Fibroblast of mammary gland (primary cell): ENCODE measurements at regions not wholly inside any gene's neighbourhood (a gene's known extent, or its start where the extent isn't known, plus 50 kb on each side); places are given as distances from the start of the nearest gene placed in this dataset.
A peak's percentile ranks its signal among the peaks of the same experiment; 100 is the strongest.

Experiments
- DNase-seq: peaks from one replicate; pipeline ENCODE4 v3.0.0-alpha.2; 2010; ENCODE audit warnings: low read depth
- H3K4me3 ChIP-seq: 2 replicates; pipeline ENCODE4 v1.5.1; 2011; ENCODE audit warnings: low read depth, mild to moderate bottlenecking, low read length, moderate library complexity; ENCODE audit not compliant: control insufficient read depth
- TF ChIP-seq, protein P1 (sequence below): conservative IDR thresholded peaks from 2 replicates; pipeline ENCODE4 v1.5.1; 2011; ENCODE audit warnings: low read depth, low read length, inconsistent platforms; ENCODE audit not compliant: control insufficient read depth, insufficient read depth

DNA sequence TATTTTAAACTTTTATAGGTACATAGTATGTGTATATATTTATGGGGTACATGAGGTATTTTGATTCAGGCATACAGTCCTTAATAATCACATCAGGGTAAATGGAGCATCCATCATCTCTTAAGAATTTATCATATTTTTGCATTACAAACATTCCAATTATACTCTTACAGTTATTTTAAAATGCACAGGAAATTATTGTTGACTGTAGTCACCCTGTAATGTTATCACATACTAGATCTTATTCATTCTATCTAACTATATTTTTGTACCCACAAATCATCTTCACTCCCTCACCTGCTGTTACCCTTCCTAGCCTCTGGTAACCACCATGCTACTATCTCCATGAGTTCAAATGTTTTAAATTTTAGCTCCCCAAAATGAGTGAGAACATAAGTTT, 56.3 kb upstream of the FAM3C start:
- no peak overlapping the region for H3K4me3 ChIP-seq
- no peak for DNase-seq
- TF ChIP-seq, protein P1, sequence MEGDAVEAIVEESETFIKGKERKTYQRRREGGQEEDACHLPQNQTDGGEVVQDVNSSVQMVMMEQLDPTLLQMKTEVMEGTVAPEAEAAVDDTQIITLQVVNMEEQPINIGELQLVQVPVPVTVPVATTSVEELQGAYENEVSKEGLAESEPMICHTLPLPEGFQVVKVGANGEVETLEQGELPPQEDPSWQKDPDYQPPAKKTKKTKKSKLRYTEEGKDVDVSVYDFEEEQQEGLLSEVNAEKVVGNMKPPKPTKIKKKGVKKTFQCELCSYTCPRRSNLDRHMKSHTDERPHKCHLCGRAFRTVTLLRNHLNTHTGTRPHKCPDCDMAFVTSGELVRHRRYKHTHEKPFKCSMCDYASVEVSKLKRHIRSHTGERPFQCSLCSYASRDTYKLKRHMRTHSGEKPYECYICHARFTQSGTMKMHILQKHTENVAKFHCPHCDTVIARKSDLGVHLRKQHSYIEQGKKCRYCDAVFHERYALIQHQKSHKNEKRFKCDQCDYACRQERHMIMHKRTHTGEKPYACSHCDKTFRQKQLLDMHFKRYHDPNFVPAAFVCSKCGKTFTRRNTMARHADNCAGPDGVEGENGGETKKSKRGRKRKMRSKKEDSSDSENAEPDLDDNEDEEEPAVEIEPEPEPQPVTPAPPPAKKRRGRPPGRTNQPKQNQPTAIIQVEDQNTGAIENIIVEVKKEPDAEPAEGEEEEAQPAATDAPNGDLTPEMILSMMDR, result no peak

- no peak for DNase-seq
- H3K4me3 ChIP-seq, result no peak overlapping the region
- TF ChIP-seq, protein P1, result no peak
Observed at GRCh38 chr7:121451367-121452094, 55.4 kb upstream of the FAM3C start.

DNA sequence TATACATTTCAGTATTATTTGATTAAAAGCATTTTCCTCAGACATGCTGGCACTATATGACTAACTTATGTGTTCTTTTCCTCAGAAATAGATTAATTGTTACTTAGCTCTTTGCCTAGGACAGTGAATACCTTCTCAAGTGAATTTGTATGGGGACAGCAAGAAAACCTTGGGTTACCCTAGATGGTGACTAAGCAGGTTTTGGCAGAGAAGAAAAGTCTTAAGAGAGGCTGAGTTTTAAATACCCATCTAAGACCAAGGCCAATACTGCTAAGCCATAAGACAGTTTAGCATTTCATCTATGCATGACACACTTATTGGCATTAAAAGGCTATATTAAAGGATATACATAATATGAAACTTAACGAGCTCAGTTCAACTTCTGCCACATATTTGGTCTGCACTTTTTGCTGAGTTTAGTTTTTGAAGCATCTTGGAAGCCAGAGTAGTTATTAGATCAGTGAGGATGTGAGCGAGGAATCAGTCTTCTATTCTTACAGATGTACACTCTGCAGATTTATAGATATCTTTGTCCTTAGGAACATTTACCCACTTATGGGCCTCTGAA, 54.6 kb upstream of the FAM3C start:
- TF ChIP-seq, protein P1, result no peak
- no peak overlapping the region for H3K4me3 ChIP-seq
- DNase-seq, result no peak

DNA sequence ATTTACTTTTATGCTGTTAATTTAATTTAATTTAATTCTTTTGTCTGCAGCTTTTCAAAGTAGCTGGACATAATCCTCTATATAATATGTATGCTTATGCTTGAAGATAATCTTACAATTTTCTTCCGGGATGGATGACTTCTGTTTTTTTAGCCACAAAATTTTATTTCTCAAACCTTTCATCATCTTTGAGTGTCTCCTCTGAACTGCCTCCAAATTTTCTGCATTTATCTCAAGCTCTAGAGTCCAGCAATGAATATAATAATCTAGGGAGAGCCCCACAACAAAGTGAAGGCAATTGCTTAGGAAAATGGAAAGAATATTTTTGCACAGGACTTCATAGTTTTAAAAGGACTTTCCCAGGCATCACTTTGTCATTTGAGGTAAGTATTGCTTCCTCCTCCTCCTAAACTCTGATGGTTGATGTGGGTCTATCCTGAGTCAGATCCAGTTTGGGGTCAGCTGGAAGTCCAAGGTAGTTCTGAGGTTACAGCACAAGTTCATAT, 53.7 kb upstream of the FAM3C start:
- TF ChIP-seq, protein P1, result no peak
- no peak overlapping the region for H3K4me3 ChIP-seq
- no peak for DNase-seq

GRCh38 chr7:121449329-121449728, 53.2 kb upstream of the FAM3C start:
- TF ChIP-seq, protein P1, result peak; percentile 14
- peak; percentile 12 for DNase-seq
- no peak overlapping the region for H3K4me3 ChIP-seq

GRCh38 chr7:121448429-121448828, 52.3 kb upstream of the FAM3C start:
- DNase-seq, result no peak
- H3K4me3 ChIP-seq, result no peak overlapping the region
- TF ChIP-seq, protein P1, result no peak
